ENCODE measurements at regions not wholly inside any gene's neighbourhood (a gene's known extent, or its start where the extent isn't known, plus 50 kb on each side); places are given as distances from the start of the nearest gene placed in this dataset.

- Histone ChIP-seq H2BK5ac (ENCODE audit: low read depth, low read length) (no peak overlapping the region), H3K23ac (ENCODE audit: insufficient read length) (no peak overlapping the region), H4K91ac (replicated peaks; ENCODE audit: insufficient read length, low read length) (no peak overlapping the region), H3K23me2 (ENCODE audit: low read depth, low read length) (no peaks in the 10 kb centered on the region), H3K14ac (ENCODE audit: insufficient read length) (no peak overlapping the region), H3K56ac (replicated peaks; ENCODE audit: insufficient read length, low read depth, low read length) (no peak overlapping the region), H3K18ac (ENCODE audit: extremely low read depth, low read length) (no peak overlapping the region), H2BK12ac (ENCODE audit: low read depth, low read length) (no peak overlapping the region), H3K9me3 (ENCODE audit: insufficient read depth in 2 of 2, low read depth in 1 of 2, low read length in 1 of 2) (no peaks in the 10 kb centered on the region), H4K20me1 (replicated peaks in 1 of 2; ENCODE audit: control insufficient read depth in 1 of 2, insufficient read depth in 2 of 2, low read length in 2 of 2) (no peaks in the 10 kb centered on the region), H3K4ac (replicated peaks; ENCODE audit: insufficient read length, low read depth, low read length) (no peak overlapping the region), H2AK5ac (ENCODE audit: low read depth, low read length) (no peak overlapping the region), H2BK20ac (ENCODE audit: low read length) (no peak overlapping the region), H3K27ac (ENCODE audit: low read depth, low read length) (no peak overlapping the region), H4K5ac (ENCODE audit: insufficient read length, low read depth, low read length) (no peak overlapping the region), H3K4me3 (ENCODE audit: extremely low read depth in 1 of 4, insufficient read depth in 2 of 4, low read depth in 3 of 4, low read length in 4 of 4) (no peak overlapping the region), H3K27me3 (replicated peaks in 1 of 4; ENCODE audit: control insufficient read depth in 3 of 4, extremely low read depth in 1 of 4, insufficient read depth in 3 of 4, low read length in 3 of 4) (no peaks in the 10 kb centered on the region), H2AFZ (ENCODE audit: low read length) (no peak overlapping the region), H4K8ac (ENCODE audit: extremely low read depth, insufficient read depth, low read length) (no peak overlapping the region), H3K4me2 (ENCODE audit: insufficient read depth in 1 of 2, low read depth in 2 of 2, low read length in 2 of 2) (no peak overlapping the region), H3K36me3 (ENCODE audit: control insufficient read depth in 2 of 4, insufficient read depth in 4 of 4, low read length in 3 of 4) (no peaks in the 10 kb centered on the region), H3K9ac (replicated peaks in 1 of 4; ENCODE audit: extremely low read depth in 1 of 4, low read depth in 3 of 4, low read length in 3 of 4) (no peak overlapping the region), H2BK120ac (replicated peaks; ENCODE audit: low read depth, low read length) (no peak overlapping the region), H2BK15ac (ENCODE audit: low read length) (no peak overlapping the region), H3K79me1 (ENCODE audit: low read depth, low read length) (no peaks in the 10 kb centered on the region), H3K79me2 (ENCODE audit: control insufficient read depth in 1 of 2, insufficient read depth in 2 of 2, low read length in 2 of 2) (no peaks in the 10 kb centered on the region), H3K4me1 (replicated peaks in 1 of 4; ENCODE audit: control insufficient read depth in 3 of 4, insufficient read depth in 4 of 4, low read length in 3 of 4) (no peaks in the 10 kb centered on the region)
- ChIA-PET CTCF (ENCODE audit: partially characterized antibody) (interaction anchor here (0.8 to 1.6 kb wide), 4 partner anchors 10 to 276 kb away, joined by 3 to 4 read pairs (median 3); no protein-coding TSS in a partner anchor), POLR2A (ENCODE audit: partially characterized antibody) (no interaction called here)
- no peak for DNase-seq (ENCODE audit: low read depth in 1 of 2, low spot score in 2 of 2)
- FAIRE-seq = no peak
- WGBS, 2 experiments (ENCODE audit: extremely low coverage in 1 of 2, insufficient coverage in 1 of 2, insufficient read length in 1 of 2, insufficient replicate concordance in 2 of 2, low coverage in 1 of 2, low lambda C conversion rate in 2 of 2, missing lambda C conversion rate in 1 of 2) = 70% methylated on average over 5 of the region's 5 CpGs; no CpG with 5 or more reads in 1 of the 2 experiments
- no peak for TF ChIP-seq GABPA (IDR thresholded peaks at IDR 0.05; ENCODE audit: borderline replicate concordance, insufficient read depth, low read length)
- TF ChIP-seq BCL11A (IDR thresholded peaks at IDR 0.05; ENCODE audit: low read depth in 2 of 2, low read length in 2 of 2) = no peak
- no peak for TF ChIP-seq PHF8 (conservative IDR thresholded peaks at IDR 0.05; ENCODE audit: low read depth, low read length)
- TF ChIP-seq RFX5 (IDR thresholded peaks at IDR 0.05; ENCODE audit: borderline replicate concordance, low read depth, low read length) = no peak
- TF ChIP-seq JUND (IDR thresholded peaks at IDR 0.05; ENCODE audit: low read length) = no peak
- no peak for TF ChIP-seq KDM1A (IDR thresholded peaks at IDR 0.05; ENCODE audit: borderline replicate concordance, low read length)
- TF ChIP-seq RAD21 (IDR thresholded peaks at IDR 0.05 in 1 of 2, conservative IDR thresholded peaks at IDR 0.05 in 1 of 2; ENCODE audit: low read depth in 2 of 2, low read length in 2 of 2) = no peak
- TF ChIP-seq TBP (IDR thresholded peaks at IDR 0.05; ENCODE audit: low read depth, low read length) = no peak
- TF ChIP-seq SIRT6 (IDR thresholded peaks at IDR 0.05; ENCODE audit: low read length) = no peak
- no peak for TF ChIP-seq NANOG (IDR thresholded peaks at IDR 0.05; ENCODE audit: insufficient read depth, low read depth, low read length, poor library complexity, severe bottlenecking)
- TF ChIP-seq HDAC2 (IDR thresholded peaks at IDR 0.05; ENCODE audit: borderline replicate concordance in 1 of 2, low read depth in 2 of 2, low read length in 2 of 2) = no peak
- no peak for TF ChIP-seq CREB1 (IDR thresholded peaks at IDR 0.05)
- TF ChIP-seq JUN (IDR thresholded peaks at IDR 0.05; ENCODE audit: low read depth, low read length) = no peak
- TF ChIP-seq CEBPB (IDR thresholded peaks at IDR 0.05; ENCODE audit: low read depth, low read length) = no peak
These were observed 147.4 kb downstream of the ALDH8A1 start for GRCh38 chr6:134802426-134803058.
